WTC11 (cell line): ENCODE measurements at regions not wholly inside any gene's neighbourhood (a gene's known extent, or its start where the extent isn't known, plus 50 kb on each side); places are given as distances from the start of the nearest gene placed in this dataset.

Experiments
- ATAC-seq: fragments of 200-7000 bp; cut with Tn5 transposase; 2 replicates; pipeline ENCODE4 v1.10.0; 2021; ENCODE audit warnings: mild to moderate bottlenecking, moderate library complexity
- CTCF ChIA-PET: fragments of 300-600 bp; sonication (Branson Sonifier 250); formaldehyde crosslinking; loops from one replicate; lab custom pipeline; 2021; ENCODE audit warnings: antibody characterized with exemption; lab: Charles Lee
- POLR2A ChIA-PET: fragments of 350-600 bp; sonication (Branson Sonifier 250); formaldehyde crosslinking; loops from one replicate; lab custom pipeline; 2021; ENCODE audit warnings: antibody characterized with exemption; lab: Charles Lee
- DNase-seq: peaks from one replicate; pipeline ENCODE4 v3.0.0; 2021; ENCODE audit warnings: low spot score
- H3K27ac Mint-ChIP-seq: 2 replicates; pipeline ENCODE4 v1.8.0; 2021; ENCODE audit warnings: mixed read lengths
- H3K27me3 Mint-ChIP-seq: 2 replicates; pipeline ENCODE4 v1.8.0; 2021; ENCODE audit warnings: low read depth, mild to moderate bottlenecking, moderate library complexity, mixed read lengths
- H3K36me3 Mint-ChIP-seq: 2 replicates; pipeline ENCODE4 v1.8.0; 2021; ENCODE audit warnings: mixed read lengths
- H3K4me1 Mint-ChIP-seq: 2 replicates; pipeline ENCODE4 v1.8.0; 2022; ENCODE audit warnings: mixed read lengths
- H3K4me3 Mint-ChIP-seq: 2 replicates; pipeline ENCODE4 v1.8.0; 2021; ENCODE audit warnings: mild to moderate bottlenecking, moderate library complexity, mixed read lengths
- H3K9me3 Mint-ChIP-seq: 2 replicates; pipeline ENCODE4 v1.8.0; 2021; ENCODE audit warnings: mixed read lengths
- CREB1 ChIP-seq: sonication (generic); formaldehyde crosslinking; IDR thresholded peaks from 2 replicates; pipeline ENCODE4 v1.8.0; 2023; ENCODE audit warnings: mild to moderate bottlenecking, missing genetic modification reagents
- E2F4 ChIP-seq: sonication (generic); formaldehyde crosslinking; IDR thresholded peaks from 2 replicates; pipeline ENCODE4 v1.8.1; 2022; ENCODE audit warnings: low read depth, mild to moderate bottlenecking, moderate library complexity, missing genetic modification reagents, borderline replicate concordance
- ESRRA ChIP-seq: sonication (generic); formaldehyde crosslinking; IDR thresholded peaks from 2 replicates; pipeline ENCODE4 v1.8.1; 2022; ENCODE audit warnings: mild to moderate bottlenecking, missing genetic modification reagents, borderline replicate concordance
- FOXJ3 ChIP-seq: sonication (generic); formaldehyde crosslinking; IDR thresholded peaks from 2 replicates; pipeline ENCODE4 v1.9.0; 2021; ENCODE audit warnings: missing genetic modification reagents, mild to moderate bottlenecking, borderline replicate concordance
- FOXP4 ChIP-seq: sonication (generic); formaldehyde crosslinking; IDR thresholded peaks from 2 replicates; pipeline ENCODE4 v1.8.0; 2022; ENCODE audit warnings: mild to moderate bottlenecking, missing genetic modification reagents
- GRHL2 ChIP-seq: fragments of 250-450 bp; sonication (Bioruptor Pico); IDR thresholded peaks from 2 replicates; pipeline ENCODE4 v1.8.0; 2022; ENCODE audit warnings: mild to moderate bottlenecking, moderate library complexity; ENCODE audit not compliant: insufficient replicate concordance, severe bottlenecking
- GTF2I ChIP-seq: fragments of 250-450 bp; sonication (Bioruptor Pico); conservative IDR thresholded peaks from 2 replicates; pipeline ENCODE4 v1.4.0; 2021; ENCODE audit warnings: mild to moderate bottlenecking
- HMGXB4 ChIP-seq: sonication (generic); formaldehyde crosslinking; IDR thresholded peaks from 2 replicates; pipeline ENCODE4 v1.8.1; 2023; ENCODE audit warnings: mild to moderate bottlenecking, moderate library complexity, missing genetic modification reagents
- IRF1 ChIP-seq: sonication (generic); formaldehyde crosslinking; IDR thresholded peaks from 2 replicates; pipeline ENCODE4 v1.8.0; 2023; ENCODE audit warnings: missing genetic modification reagents
- NFATC4 ChIP-seq: fragments of 250-450 bp; sonication (Bioruptor Pico); IDR thresholded peaks from 2 replicates; pipeline ENCODE4 v1.9.0; 2021; ENCODE audit warnings: mild to moderate bottlenecking
- NFE2L1 ChIP-seq: sonication (generic); formaldehyde crosslinking; IDR thresholded peaks from 2 replicates; pipeline ENCODE4 v1.8.1; 2023; ENCODE audit warnings: missing genetic modification reagents
- NFYB ChIP-seq: sonication (generic); formaldehyde crosslinking; conservative IDR thresholded peaks from 2 replicates; pipeline ENCODE4 v1.8.0; 2022; ENCODE audit warnings: low read depth, missing genetic modification reagents
- SMAD4 ChIP-seq: sonication (generic); formaldehyde crosslinking; IDR thresholded peaks from 2 replicates; pipeline ENCODE4 v1.8.0; 2022; ENCODE audit warnings: mild to moderate bottlenecking, missing genetic modification reagents
- STAT6 ChIP-seq: sonication (generic); formaldehyde crosslinking; conservative IDR thresholded peaks from 2 replicates; pipeline ENCODE4 v1.8.1; 2023; ENCODE audit warnings: mild to moderate bottlenecking, low read depth, missing genetic modification reagents, moderate library complexity
- USF2 ChIP-seq: sonication (generic); formaldehyde crosslinking; IDR thresholded peaks from 2 replicates; pipeline ENCODE4 v1.8.1; 2023; ENCODE audit warnings: mild to moderate bottlenecking, missing genetic modification reagents, moderate library complexity
- ZBTB43 ChIP-seq: sonication (generic); formaldehyde crosslinking; IDR thresholded peaks from 2 replicates; pipeline ENCODE4 v1.8.1; 2023; ENCODE audit warnings: mild to moderate bottlenecking, missing genetic modification reagents
- ZNF232 ChIP-seq: sonication (generic); formaldehyde crosslinking; IDR thresholded peaks from 2 replicates; pipeline ENCODE4 v1.8.0; 2022; ENCODE audit warnings: mild to moderate bottlenecking, missing genetic modification reagents
- ZNF416 ChIP-seq: fragments of 250-450 bp; sonication (Bioruptor Pico); IDR thresholded peaks from 2 replicates; pipeline ENCODE4 v1.9.0; 2021; ENCODE audit warnings: mild to moderate bottlenecking, inconsistent platforms
- ZNF512 ChIP-seq: sonication (generic); formaldehyde crosslinking; IDR thresholded peaks from 2 replicates; pipeline ENCODE4 v1.8.1; 2022; ENCODE audit warnings: missing genetic modification reagents, borderline replicate concordance
- ZNF671 ChIP-seq: fragments of 250-450 bp; sonication (Bioruptor Pico); IDR thresholded peaks from 2 replicates; pipeline ENCODE4 v1.8.0; 2021; ENCODE audit warnings: mild to moderate bottlenecking

- TF ChIP-seq FOXP4 (CRISPR knock-in tag): no peak
- TF ChIP-seq GTF2I (CRISPR knock-in tag): no peak
- no peak for TF ChIP-seq NFYB (CRISPR knock-in tag)
These were observed 249.1 kb downstream of the MIAT start (continued) for GRCh38 chr22:26906464-26906863.

- DNase-seq (no peak), ATAC-seq (no peak)
- Mint-ChIP-seq H3K27ac (no peak overlapping the region), H3K4me1 (peaks cover 59% of the 10 kb centered on the region), H3K36me3 (no peaks in the 10 kb centered on the region), H3K4me3 (no peak overlapping the region), H3K27me3 (peaks cover 26% of the 10 kb centered on the region), H3K9me3 (no peaks in the 10 kb centered on the region)
- POLR2A ChIA-PET: interaction anchor here (0.7 kb wide), 1 partner anchor 383 kb away, joined by 4 read pairs; no protein-coding TSS in a partner anchor
- CTCF ChIA-PET: interaction anchor here (0.6 kb wide), 1 partner anchor 623 kb away, joined by 3 read pairs; no protein-coding TSS in a partner anchor
- TF ChIP-seq NFATC4 (CRISPR knock-in tag) (no peak), USF2 (no peak), ZNF671 (CRISPR knock-in tag) (no peak), STAT6 (no peak), ZNF232 (no peak), ESRRA (CRISPR knock-in tag) (no peak), ZBTB43 (CRISPR knock-in tag) (no peak), ZNF512 (CRISPR knock-in tag) (no peak), ZNF416 (no peak), FOXP4 (CRISPR knock-in tag) (no peak), SMAD4 (CRISPR knock-in tag) (no peak), FOXJ3 (CRISPR knock-in tag) (no peak), E2F4 (CRISPR knock-in tag) (no peak), HMGXB4 (CRISPR knock-in tag) (no peak), IRF1 (CRISPR knock-in tag) (no peak), NFE2L1 (CRISPR knock-in tag) (no peak), GRHL2 (CRISPR knock-in tag) (no peak), CREB1 (CRISPR knock-in tag) (no peak)
These were observed 250.0 kb downstream of the MIAT start for GRCh38 chr22:26907366-26907765.
